ENCODE measurements at regions not wholly inside any gene's neighbourhood (a gene's known extent, or its start where the extent isn't known, plus 50 kb on each side); places are given as distances from the start of the nearest gene placed in this dataset.

- TF ChIP-seq CTCF (IDR thresholded peaks at IDR 0.05; ENCODE audit: extremely low read depth in 1 of 2, insufficient read depth in 1 of 2, low read depth in 1 of 2, low read length in 2 of 2) (no peak), POLR2AphosphoS5 (IDR thresholded peaks at IDR 0.05; ENCODE audit: insufficient read depth, low read depth, low read length) (no peak), EZH2 (IDR thresholded peaks at IDR 0.05; ENCODE audit: borderline replicate concordance, low read depth, low read length, severe bottlenecking) (no peak), JUN (IDR thresholded peaks at IDR 0.05; ENCODE audit: borderline replicate concordance, insufficient read depth, insufficient read length, low read depth) (no peak)
- TF ChIP-seq, protein P1, sequence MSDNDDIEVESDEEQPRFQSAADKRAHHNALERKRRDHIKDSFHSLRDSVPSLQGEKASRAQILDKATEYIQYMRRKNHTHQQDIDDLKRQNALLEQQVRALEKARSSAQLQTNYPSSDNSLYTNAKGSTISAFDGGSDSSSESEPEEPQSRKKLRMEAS (IDR thresholded peaks at IDR 0.05; ENCODE audit: insufficient read depth, insufficient read length): no peak
Observed at GRCh38 chr7:35520810-35521625, 173.9 kb downstream of the HERPUD2 start.
